ENCODE measurements at regions not wholly inside any gene's neighbourhood (a gene's known extent, or its start where the extent isn't known, plus 50 kb on each side); places are given as distances from the start of the nearest gene placed in this dataset.
"Not testable (repeated sequence)": the region's sequence is repeated elsewhere in the genome, so short reads cannot be mapped to it uniquely, and the experiment has no call there.

- Histone ChIP-seq H3K36me3 (no peaks in the 10 kb centered on the region), H3K4me1 (replicated peaks) (no peaks in the 10 kb centered on the region), H3K27me3 (replicated peaks; ENCODE audit: insufficient read depth) (no peaks in the 10 kb centered on the region), H3K9me3 (no peaks in the 10 kb centered on the region), H3K4me3 (no peak overlapping the region), H3K27ac (no peak overlapping the region)
- TF ChIP-seq CTCF (IDR thresholded peaks at IDR 0.05) (no peak), POLR2A (IDR thresholded peaks at IDR 0.05) (no peak), POLR2AphosphoS5 (IDR thresholded peaks at IDR 0.05) (no peak)
- intact Hi-C loops (cut with DNase I), result no loop called here
- 95% methylated on average over 1 of the region's 1 CpG for WGBS
- DNase-seq (ENCODE audit: low spot score), result no peak
These were observed 559.9 kb upstream of the PBX1 start for GRCh38 chr1:163999131-163999530.

- H3K4me1 ChIP-seq (replicated peaks); intact Hi-C loops (cut with DNase I); H3K36me3 ChIP-seq; H3K27me3 ChIP-seq (replicated peaks; ENCODE audit: insufficient read depth); H3K27ac ChIP-seq; DNase-seq (ENCODE audit: low spot score); H3K9me3 ChIP-seq; H3K4me3 ChIP-seq: not testable (repeated sequence)
- 93% methylated on average over 3 of the region's 3 CpGs for WGBS
These were observed 552.8 kb upstream of the PBX1 start for GRCh38 chr1:164006186-164006585.

- Histone ChIP-seq H3K4me3 (no peak overlapping the region), H3K27ac (no peak overlapping the region), H3K4me1 (replicated peaks) (no peaks in the 10 kb centered on the region), H3K36me3 (no peaks in the 10 kb centered on the region), H3K9me3 (no peaks in the 10 kb centered on the region), H3K27me3 (replicated peaks; ENCODE audit: insufficient read depth) (no peaks in the 10 kb centered on the region)
- intact Hi-C loops (cut with DNase I), result no loop called here
- TF ChIP-seq POLR2A (IDR thresholded peaks at IDR 0.05), result no peak
- TF ChIP-seq POLR2AphosphoS5 (IDR thresholded peaks at IDR 0.05), result no peak
- DNase-seq (ENCODE audit: low spot score), result no peak
- WGBS, result 91% methylated on average over 4 of the region's 4 CpGs
These were observed 552.4 kb upstream of the PBX1 start for GRCh38 chr1:164006621-164007020.

GRCh38 chr1:164017239-164017638 is 541.7 kb upstream of the PBX1 start:
- Histone ChIP-seq H3K36me3 (no peaks in the 10 kb centered on the region), H3K4me1 (replicated peaks) (no peaks in the 10 kb centered on the region), H3K9me3 (no peaks in the 10 kb centered on the region), H3K27ac (no peak overlapping the region), H3K4me3 (no peak overlapping the region), H3K27me3 (replicated peaks; ENCODE audit: insufficient read depth) (no peaks in the 10 kb centered on the region)
- DNase-seq (ENCODE audit: low spot score), result no peak
- 100% methylated on average over 1 of the region's 1 CpG for WGBS
- intact Hi-C loops (cut with DNase I), result no loop called here
- TF ChIP-seq POLR2AphosphoS5 (IDR thresholded peaks at IDR 0.05) (no peak), POLR2A (IDR thresholded peaks at IDR 0.05) (no peak), CTCF (IDR thresholded peaks at IDR 0.05) (no peak)

- intact Hi-C loops (cut with DNase I), result no loop called here
- no peak for TF ChIP-seq POLR2AphosphoS5 (IDR thresholded peaks at IDR 0.05)
- TF ChIP-seq CTCF (IDR thresholded peaks at IDR 0.05), result no peak
- TF ChIP-seq POLR2A (IDR thresholded peaks at IDR 0.05), result no peak
These were observed 538.6 kb upstream of the PBX1 start for GRCh38 chr1:164020391-164020790.

GRCh38 chr1:164021813-164022212 is 537.2 kb upstream of the PBX1 start:
- Histone ChIP-seq H3K27ac (no peak overlapping the region), H3K4me3 (no peak overlapping the region), H3K36me3 (no peaks in the 10 kb centered on the region), H3K27me3 (replicated peaks; ENCODE audit: insufficient read depth) (no peaks in the 10 kb centered on the region), H3K4me1 (replicated peaks) (no peaks in the 10 kb centered on the region), H3K9me3 (no peaks in the 10 kb centered on the region)
- DNase-seq (ENCODE audit: low spot score), result no peak
- WGBS, result 91% methylated on average over 1 of the region's 1 CpG
- intact Hi-C loops (cut with DNase I), result no loop called here
- no peak for TF ChIP-seq POLR2AphosphoS5 (IDR thresholded peaks at IDR 0.05)
- no peak for TF ChIP-seq POLR2A (IDR thresholded peaks at IDR 0.05)
- no peak for TF ChIP-seq CTCF (IDR thresholded peaks at IDR 0.05)

More at GRCh38 chr1:164020391-164020790, 538.6 kb upstream of the PBX1 start:
- H3K4me1 ChIP-seq (replicated peaks), result no peaks in the 10 kb centered on the region
- H3K4me3 ChIP-seq, result no peak overlapping the region
- H3K27me3 ChIP-seq (replicated peaks; ENCODE audit: insufficient read depth), result no peaks in the 10 kb centered on the region
- no peaks in the 10 kb centered on the region for H3K9me3 ChIP-seq
- no peaks in the 10 kb centered on the region for H3K36me3 ChIP-seq
- H3K27ac ChIP-seq, result no peak overlapping the region
- DNase-seq (ENCODE audit: low spot score), result no peak
- 65% methylated on average over 2 of the region's 2 CpGs for WGBS

All from prostate gland (tissue), 2 donors.